Brain microvascular endothelial cell (primary cell): ENCODE measurements at regions not wholly inside any gene's neighbourhood (a gene's known extent, or its start where the extent isn't known, plus 50 kb on each side); places are given as distances from the start of the nearest gene placed in this dataset.
"Not testable (repeated sequence)": the region's sequence is repeated elsewhere in the genome, so short reads cannot be mapped to it uniquely, and the experiment has no call there.

ENCODE experiments used
- DNase-seq: peaks from one replicate; pipeline ENCODE4 v3.0.0-alpha.2; 2020
- H3K27ac ChIP-seq: fragments of 250-450 bp; sonication (Bioruptor Pico); 2 replicates; pipeline ENCODE4 v1.5.1; 2020; ENCODE audit warnings: mild to moderate bottlenecking, moderate library complexity
- H3K27me3 ChIP-seq: fragments of 250-450 bp; sonication (Bioruptor Pico); replicated peaks from 2 replicates; pipeline ENCODE4 v1.5.1; 2020; ENCODE audit warnings: mild to moderate bottlenecking
- H3K36me3 ChIP-seq: fragments of 250-450 bp; sonication (Bioruptor Pico); replicated peaks from 2 replicates; pipeline ENCODE4 v1.5.1; 2020; ENCODE audit warnings: mild to moderate bottlenecking
- H3K4me3 ChIP-seq: 2 replicates; pipeline ENCODE4 v1.5.1; 2011; ENCODE audit warnings: low read depth, mild to moderate bottlenecking, control low read depth, low read length, moderate library complexity
- CTCF ChIP-seq: IDR thresholded peaks from 2 replicates; pipeline ENCODE4 v1.5.1; 2011; ENCODE audit warnings: low read depth, mild to moderate bottlenecking, moderate library complexity, low read length, control low read depth, inconsistent platforms; ENCODE audit errors: missing control alignments
- in situ Hi-C: cut with HindIII; loops from 2 replicates; pipeline ENCODE4 v1.10.0; 2017; ENCODE audit warnings: low sequenced_read_pairs, low pct_ligation_motif_present

GRCh38 chr13:100983111-100983510 is 308.5 kb upstream of the TMTC4 start:
- in situ Hi-C loops: no loop called here
- no peak for DNase-seq
- TF ChIP-seq CTCF: no peak

GRCh38 chr13:100980171-100980570 is 305.6 kb upstream of the TMTC4 start:
- Histone ChIP-seq H3K27me3 (no peaks in the 10 kb centered on the region), H3K36me3 (no peaks in the 10 kb centered on the region), H3K27ac (no peak overlapping the region), H3K4me3 (no peak overlapping the region)
- in situ Hi-C loops: no loop called here
- TF ChIP-seq CTCF: no peak
- DNase-seq: peak; percentile 4

More at GRCh38 chr13:100983111-100983510, 308.5 kb upstream of the TMTC4 start:
- H3K27ac ChIP-seq: no peak overlapping the region
- no peaks in the 10 kb centered on the region for H3K27me3 ChIP-seq
- H3K4me3 ChIP-seq: no peak overlapping the region
- H3K36me3 ChIP-seq: no peaks in the 10 kb centered on the region

GRCh38 chr13:100977841-100978240 is 303.2 kb upstream of the TMTC4 start:
- H3K27me3 ChIP-seq: no peaks in the 10 kb centered on the region
- no peak overlapping the region for H3K27ac ChIP-seq
- H3K4me3 ChIP-seq: no peak overlapping the region
- in situ Hi-C loops: no loop called here
- H3K36me3 ChIP-seq: no peaks in the 10 kb centered on the region
- DNase-seq: no peak
- TF ChIP-seq CTCF: no peak

GRCh38 chr13:100976993-100977392 is 302.4 kb upstream of the TMTC4 start:
- Histone ChIP-seq H3K36me3 (no peaks in the 10 kb centered on the region), H3K27ac (no peak overlapping the region), H3K4me3 (no peak overlapping the region), H3K27me3 (no peaks in the 10 kb centered on the region)
- DNase-seq: no peak
- TF ChIP-seq CTCF: no peak
- in situ Hi-C loops: no loop called here

- DNase-seq, in situ Hi-C loops, H3K27me3 ChIP-seq, H3K4me3 ChIP-seq, H3K27ac ChIP-seq, H3K36me3 ChIP-seq: not testable (repeated sequence)
These were observed 301.1 kb upstream of the TMTC4 start for GRCh38 chr13:100975666-100976065.

GRCh38 chr13:100962585-100962984 is 288.0 kb upstream of the TMTC4 start:
- in situ Hi-C loops: no loop called here

More at GRCh38 chr13:100962585-100962984, 288.0 kb upstream of the TMTC4 start:
- TF ChIP-seq CTCF: no peak
- Histone ChIP-seq H3K27ac (no peak overlapping the region), H3K4me3 (no peak overlapping the region), H3K27me3 (no peaks in the 10 kb centered on the region), H3K36me3 (no peaks in the 10 kb centered on the region)
- DNase-seq: no peak
